Activated CD4-positive, CD25-positive, alpha-beta regulatory T cell treated with anti-CD3 and anti-CD28 coated beads, Interleukin-2, amount 50 U/mL, for 72 hours (primary cell): ENCODE measurements at regions not wholly inside any gene's neighbourhood (a gene's known extent, or its start where the extent isn't known, plus 50 kb on each side); places are given as distances from the start of the nearest gene placed in this dataset.
"Not testable (repeated sequence)": the region's sequence is repeated elsewhere in the genome, so short reads cannot be mapped to it uniquely, and the experiment has no call there.

Source experiments
- DNase-seq: peaks from one replicate; pipeline ENCODE4 v3.0.0; 2021

DNA sequence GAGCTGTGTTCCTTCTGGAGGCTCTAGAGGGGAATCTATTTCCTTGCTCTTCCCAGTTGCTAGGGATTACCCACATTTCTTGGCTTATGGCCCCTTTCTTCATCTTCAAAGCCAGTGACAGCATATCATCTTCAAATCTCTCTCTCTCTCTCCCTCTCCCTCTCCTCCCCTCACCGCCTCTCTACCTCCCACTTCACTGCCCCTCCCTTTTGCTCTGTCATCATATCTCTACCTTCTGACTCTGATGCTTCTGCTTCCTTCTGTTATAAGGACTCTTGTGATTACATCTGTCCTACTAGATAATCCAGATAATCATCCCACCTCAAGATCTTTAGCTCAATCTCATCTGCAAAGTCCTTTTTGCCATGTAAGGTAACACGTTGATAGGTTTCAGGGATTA is 93.1 kb upstream of the TEX13D start:
- no peak for DNase-seq

DNA sequence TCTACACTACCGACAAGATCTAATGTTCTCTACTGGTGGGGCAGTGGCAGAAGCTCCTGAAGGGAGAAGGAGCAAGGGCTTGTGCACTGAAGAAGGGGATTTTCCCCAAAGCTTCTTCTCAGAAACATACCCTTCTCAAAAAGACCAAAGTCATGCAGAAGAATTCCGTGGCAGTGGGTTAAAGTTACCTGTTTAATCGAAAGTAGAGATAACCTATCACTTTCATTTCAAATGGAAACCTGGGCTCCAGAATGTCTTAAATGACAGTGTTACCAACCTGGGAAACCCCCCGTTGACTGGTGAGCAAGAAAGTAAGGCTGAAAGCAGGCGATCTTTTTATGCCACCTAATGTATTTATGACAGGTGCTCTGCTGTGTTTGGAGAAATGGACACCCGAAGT is 92.5 kb upstream of the TEX13D start:
- DNase-seq: no peak

DNA sequence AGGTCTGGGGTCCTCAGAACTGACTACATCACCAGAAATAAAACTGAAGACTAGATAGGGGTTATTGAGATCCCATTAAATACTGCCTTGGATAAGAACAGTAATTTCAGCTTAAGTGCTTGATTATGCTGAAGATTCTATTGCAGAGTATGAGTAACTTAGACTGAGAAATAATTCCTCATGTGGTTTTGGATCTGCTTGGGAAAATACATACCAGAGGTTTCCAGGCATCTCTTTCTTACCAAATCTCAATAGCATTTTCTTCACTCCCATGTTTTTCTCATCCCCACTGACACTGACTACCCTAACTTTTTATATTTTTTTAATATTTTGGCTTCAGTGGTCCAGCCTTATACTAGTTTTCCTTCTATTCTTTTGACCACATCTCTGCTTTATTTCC is 92.0 kb upstream of the TEX13D start:
- no peak for DNase-seq

DNA sequence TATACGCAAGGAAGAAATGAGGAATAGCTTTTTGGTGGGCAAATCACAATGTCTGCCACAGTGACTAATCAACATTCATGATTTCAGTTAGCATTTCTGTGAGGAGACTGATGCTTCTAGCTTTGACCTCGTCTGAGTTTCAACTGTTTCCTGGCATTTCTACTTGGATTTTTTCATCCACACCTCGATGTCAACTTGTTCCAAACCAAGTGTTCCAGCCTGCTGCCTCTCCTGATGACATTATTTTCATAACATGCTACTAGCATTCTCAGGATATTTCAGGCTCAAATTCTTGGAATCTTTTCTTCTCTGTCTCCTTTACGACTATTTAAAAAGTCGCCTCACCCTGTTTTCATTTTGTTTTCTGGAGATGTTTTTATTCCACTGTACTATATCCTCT is 90.3 kb upstream of the TEX13D start:
- no peak for DNase-seq

DNA sequence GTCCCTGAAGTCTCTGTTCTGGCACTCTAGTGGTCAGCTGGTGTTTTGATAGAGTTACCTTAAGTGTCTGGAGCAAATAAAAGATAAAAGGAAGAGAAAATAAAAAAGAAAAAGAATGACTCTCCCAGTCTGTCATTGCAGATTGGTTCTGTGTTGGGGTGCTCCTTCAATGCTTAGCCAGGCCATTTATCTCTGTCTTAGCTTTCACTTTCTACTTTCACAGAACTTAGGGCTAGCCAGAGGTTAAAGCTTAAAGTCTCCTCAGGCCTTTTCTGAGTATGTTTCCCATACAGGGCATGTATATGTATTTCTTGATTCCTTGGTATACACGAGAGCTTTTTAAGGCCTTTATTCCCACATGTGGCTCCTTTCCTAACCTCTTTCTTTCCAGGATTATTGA is 83.1 kb upstream of the TEX13D start:
- no peak for DNase-seq

DNA sequence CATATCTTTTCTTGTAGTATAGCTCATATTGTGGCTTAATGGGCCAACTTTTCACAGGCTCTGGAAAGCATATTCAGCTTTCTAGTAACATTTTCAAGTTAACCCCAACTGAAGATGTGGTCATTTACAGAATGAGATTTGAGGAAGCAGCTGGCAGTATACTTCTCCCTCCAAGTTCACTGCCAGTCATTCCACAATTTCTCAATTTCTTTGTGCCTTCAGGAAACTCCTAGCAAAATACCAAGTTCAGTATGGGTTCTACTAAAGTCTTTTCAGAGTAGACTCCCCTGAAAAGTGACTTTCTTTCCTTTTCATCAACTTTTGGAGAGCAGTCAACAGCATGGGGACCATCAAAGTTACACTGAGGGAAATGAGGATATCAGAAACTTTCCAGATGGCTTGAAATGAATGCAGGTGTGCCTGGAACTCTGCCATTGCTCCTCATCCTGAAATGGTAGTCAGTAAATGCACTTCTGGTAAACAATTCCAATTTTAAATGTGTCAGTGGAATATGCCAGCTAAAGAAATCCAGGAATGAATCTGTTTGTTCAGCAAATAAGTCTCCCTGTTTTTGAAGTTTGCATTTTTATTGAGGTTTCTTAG is 81.5 kb upstream of the TEX13D start:
- DNase-seq: no peak

DNA sequence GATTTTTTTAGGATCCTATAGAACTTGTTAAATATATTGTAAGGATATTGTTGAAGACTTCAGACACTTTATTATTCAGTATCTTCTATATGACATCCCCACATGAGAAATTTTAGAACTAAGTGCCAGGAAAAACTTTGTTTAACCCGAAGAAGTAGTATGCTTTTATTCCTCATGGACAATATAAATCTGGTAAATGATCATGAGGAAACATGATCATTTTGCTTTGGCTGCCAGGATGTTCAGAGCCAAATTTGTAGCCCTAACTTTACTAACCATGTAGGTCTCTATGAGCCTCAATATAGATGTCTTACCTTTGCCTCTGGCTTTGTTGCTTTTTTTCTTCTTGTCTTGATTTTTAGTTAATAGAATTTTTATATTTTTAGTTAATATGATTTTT is 77.8 kb upstream of the TEX13D start:
- no peak for DNase-seq

DNA sequence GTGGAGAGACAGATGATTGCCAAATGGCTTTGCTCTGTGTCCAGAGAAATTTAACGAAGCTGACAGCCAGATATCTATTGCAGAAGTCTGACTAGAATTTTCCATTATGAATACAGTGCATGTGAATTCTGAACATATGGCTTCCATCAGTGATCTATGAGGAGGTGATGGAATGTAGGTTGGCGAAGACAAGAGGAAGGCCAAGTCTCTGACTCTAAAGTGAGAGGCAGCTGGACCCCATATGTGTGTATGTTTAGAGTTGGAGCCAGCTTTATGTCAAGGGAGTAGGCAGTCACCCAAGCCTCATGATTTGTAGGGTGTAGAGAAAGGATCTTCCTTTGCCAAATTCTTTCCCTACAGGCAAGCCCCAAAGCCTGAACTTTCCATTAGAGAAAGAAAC is 76.2 kb upstream of the TEX13D start:
- no peak for DNase-seq

DNA sequence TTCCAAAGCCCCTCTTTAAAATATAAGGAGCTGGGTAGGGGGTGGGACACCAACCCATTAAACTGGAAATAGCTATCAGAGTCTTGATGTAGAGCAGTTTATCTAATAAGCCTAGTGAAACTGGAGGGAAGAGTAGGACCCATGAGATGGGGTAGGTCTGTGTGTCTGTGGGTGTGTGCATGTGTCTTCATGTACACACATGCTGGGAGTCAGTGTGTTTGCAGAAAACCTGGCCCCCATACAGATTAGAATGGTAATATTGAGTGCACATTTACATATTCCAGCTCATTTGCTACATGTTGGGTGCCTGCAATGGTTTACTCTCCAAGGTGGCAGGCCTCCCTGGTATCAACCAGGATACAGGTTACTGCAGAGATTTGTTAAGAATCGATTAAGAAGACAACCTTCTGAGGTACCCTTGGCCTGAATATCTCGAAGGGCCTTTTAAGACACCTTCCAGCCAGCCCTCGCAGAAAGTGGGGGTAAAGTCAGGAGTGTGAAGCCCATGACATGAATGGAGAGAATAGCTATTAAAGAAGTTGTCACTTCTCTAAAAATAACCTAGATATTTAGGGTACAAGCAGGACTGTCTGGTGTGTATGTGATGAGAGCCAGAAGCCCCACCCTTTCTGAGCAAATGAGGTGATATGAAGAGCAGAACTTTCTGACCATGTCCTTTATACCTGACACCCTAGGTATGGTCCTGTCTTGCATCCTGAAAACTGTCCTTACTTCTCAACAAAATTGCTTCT is 75.7 kb upstream of the TEX13D start:
- no peak for DNase-seq

DNA sequence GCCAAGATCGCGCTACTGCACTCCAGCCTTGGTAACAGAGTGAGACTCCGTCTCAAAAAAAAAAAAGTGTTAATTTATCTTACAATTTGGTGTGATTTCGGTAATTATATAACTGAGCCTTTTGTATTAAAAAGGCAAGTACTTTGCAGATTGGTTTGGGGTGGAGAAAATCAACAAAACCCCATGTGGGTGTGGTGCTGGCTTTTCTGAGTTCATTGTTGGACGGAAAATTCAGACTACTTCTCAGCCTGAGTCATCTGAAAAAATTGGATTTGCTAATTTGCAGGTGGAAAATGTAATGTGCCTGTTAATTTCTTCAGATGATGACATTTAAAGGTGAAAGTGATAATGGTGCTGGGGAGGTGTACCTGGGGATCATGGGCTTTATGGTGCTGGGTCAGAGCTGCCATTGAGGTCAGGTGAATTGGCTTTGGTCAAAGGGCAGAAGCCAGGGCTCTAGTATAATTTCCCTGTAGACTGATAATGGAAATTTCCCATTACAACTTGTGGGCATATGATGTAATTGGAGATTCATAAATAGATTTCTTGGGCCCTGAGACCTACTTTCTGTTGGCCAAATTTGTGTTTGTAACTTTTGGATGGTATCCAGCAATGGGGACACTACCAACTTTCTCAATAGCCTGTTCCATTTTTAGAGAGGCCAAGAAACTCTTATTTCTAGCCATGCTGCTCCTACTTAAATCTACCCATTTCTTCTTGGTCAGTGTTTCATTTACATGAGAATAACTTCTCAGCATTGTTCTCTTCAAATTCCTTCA is 74.3 kb upstream of the TEX13D start:
- no peak for DNase-seq

DNA sequence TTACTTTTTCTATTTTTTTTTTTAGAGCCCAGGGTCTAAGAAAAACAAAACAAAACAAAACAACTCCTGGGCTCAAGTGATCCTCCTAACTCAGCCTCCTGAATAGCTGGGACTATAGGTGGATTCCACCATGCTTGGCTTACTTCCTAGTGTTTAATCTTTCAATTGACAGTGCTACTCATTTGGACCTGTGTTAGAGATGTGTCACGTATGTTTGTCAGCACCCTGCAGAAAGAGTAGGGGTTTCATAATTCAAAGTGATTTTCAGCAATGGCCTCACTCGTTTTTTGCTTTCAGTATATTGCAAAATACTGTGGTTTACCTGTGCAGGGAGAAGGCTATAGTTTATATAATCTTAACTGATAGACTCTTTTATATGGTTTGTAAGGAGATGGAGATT is 71.6 kb upstream of the TEX13D start:
- no peak for DNase-seq

DNA sequence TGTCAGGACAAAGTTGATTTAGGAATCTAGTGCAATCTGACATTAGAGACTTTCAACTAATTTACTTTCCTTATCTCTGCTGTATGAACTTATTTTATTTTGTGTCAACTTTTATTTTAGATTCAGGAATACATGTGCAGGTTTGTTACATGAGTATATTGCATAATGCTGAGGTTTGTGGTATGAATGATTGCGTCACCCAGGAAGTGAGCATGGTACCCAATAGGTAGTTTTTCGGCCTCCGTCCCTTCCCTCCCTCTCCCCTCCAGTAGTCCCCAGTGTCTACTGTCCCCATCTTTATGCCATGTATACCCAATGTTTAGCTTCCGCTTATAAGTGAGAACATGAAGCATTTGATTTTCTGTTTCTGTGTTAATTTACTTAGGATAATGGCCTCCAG is 68.7 kb upstream of the TEX13D start:
- no peak for DNase-seq

DNA sequence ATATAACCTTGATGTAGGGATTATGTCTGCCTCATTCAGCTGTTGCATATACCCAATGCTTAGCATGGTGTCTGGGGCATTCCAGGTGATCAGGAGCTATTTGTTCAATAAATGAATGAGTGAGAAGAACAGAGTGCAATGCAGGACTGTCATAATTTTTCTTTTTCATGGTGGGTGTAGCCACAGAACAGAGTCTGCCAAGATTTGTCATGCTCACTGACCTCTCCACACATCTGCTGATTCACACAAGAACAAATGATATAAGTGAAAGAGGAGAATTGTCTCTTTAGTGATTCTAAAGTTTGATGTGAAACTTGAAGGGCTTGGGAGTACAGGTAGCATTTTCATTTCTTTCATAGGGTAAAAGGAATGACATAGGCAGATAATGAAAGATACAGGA is 64.4 kb upstream of the TEX13D start:
- no peak for DNase-seq

DNA sequence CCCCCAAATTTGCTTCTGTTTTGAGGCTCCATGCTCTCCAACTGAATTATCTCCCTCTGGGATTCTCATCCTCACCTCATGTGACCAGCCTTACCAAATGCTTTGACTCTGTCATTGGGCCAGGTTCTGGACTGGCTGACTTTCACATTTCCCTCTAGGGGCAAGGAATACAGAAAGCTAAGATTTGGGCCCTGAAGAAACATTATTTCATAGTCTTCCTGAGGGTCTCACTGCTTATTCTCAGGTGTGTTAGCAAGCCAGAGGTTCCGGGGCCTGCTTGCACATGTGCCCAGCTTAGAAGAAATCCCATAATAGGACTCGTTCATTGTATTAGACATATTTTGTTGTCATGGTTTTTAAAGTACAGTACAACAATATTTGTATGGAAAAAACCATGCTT is 62.6 kb upstream of the TEX13D start:
- no peak for DNase-seq

DNA sequence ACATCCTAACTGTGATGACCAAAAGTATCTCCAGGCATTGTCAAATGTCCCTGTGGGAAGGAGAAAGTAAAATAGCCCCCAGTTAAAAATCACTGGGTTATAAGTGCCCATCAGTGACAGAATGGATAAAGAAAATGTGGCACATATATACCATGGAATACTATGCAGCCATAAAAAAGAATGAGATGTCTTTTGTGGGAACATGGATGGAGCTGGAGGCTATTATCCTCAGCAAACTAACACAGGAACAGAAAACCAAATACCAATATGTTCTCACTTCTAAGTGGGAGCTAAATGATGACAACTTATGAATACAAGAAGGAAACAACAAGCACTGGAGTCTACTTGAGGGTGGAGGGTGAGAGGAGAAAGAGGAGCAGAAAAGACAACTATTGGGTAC is 60.9 kb upstream of the TEX13D start:
- DNase-seq: not testable (repeated sequence)

DNA sequence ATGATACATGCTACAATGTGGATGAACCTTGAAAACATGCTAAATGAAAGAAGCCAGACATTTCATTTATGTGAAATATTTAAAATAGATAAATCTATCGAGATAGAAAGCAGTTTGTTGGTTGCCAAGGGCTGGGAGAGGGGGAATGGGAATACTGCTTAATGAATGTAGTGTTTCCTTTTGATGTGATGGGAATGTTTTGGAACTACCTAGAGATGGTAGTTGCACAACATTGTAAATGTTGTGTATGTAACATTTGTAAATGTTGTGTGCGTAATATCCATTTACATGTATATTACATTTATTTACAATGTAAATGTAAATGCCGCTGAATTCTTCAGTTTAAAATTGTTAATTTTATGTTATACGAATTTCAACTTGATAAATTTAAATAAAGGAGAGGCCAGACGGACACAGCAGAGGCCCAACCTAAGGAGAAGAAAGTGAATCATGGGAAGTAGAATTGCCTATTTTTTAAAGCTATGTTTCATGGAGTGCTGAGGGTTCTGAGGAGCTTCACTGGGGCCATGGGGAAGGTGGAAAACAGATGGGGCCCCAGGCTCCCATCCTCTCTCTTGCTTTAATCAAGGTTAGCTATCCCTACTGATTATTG is 60.0 kb upstream of the TEX13D start:
- DNase-seq: no peak

DNA sequence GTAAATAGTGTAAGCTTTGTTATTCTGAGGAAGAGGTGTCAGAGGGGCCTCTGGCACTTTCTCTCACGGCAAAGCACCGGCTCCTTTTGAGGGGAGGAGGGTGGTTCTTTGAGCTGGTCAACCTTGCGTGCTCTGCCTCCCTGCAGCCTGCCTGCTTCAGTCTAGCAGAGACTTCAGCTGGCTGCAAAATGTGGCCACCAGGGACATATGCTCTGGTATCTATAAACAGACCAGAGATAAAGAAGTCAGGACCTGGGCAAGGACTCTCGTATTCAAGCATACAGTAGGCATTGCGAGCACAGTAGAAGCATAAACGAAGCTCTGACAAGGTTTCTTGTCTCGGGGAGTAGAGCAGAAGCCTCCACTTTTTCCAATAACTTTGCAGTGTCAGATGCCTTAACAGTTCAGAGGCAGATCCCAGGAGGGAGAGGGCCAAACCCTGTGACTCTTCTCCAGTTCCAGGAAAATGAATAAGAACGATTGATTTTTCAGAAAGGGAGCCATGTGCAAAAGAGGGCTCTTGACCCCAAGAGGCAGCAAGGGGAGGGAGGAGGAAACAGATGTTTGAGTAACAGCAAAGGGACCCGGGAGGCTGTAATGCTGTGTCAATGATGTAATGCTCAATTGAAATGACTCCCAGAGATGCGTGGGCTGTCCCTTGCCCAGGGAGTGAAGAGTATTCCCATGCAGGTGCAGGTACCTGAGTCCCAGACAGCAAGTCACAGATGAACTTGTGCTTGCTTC is 57.9 kb upstream of the TEX13D start:
- DNase-seq: no peak

DNA sequence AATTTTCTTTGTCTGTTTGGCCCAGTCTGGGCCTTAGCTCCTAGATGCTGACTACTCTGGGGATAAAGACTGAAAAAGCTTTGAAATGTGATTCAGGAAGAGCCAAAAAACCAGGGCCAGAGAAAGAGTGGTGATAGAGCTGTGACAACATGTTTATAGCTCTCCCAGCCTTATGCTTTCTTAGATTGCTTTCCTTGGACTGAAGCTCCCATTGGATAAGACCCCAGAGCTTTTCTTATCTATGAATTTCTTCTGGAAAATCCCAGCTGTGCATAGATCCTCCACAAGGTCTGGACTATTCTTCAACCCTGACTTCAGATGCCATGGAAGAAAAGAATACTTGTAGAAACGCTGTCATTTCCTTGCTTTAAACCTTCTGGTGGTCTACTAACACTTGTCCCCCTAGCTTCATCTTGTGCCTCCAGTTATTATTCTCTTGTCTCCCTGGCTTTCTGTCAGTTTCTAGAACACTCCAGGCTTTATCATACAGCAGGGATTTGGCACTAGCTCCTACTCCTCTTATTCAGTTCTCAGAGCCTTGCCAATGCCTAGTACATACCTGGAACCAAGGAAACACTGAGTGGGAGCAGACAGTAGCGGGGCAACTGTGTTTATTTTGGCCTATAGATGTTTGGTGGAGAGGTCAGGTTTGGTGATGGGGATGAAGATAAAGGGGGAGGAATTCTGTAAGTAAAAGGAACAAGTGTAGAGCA is 57.1 kb upstream of the TEX13D start:
- DNase-seq: no peak

DNA sequence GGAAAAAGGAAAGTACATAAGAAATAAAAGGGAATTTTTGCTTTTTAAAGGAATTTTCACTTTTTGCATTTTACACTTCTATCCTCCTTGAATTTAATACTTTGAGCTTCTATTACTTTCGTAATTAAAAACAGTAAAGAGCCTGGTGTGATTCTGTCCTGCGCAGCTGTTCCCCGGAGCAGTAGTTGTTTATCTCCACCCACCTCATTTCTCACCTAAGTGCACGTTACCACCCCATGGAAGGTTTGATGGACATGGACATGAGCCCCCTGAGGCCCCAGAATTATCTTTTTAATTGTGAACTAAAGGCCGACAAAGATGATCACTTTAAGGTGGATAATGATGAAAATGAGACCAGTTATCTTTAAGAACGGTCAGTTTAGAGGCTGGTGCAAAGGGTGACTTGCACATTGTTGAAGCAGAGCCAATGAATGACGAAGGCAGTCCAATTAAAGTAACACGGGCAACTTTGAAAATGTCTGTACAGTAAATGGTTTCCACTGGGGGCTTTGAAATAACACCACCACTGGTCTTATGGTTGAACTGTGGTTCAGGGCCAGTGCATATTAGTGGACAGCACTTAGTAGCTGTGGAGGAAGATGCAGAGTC is 52.1 kb upstream of the TEX13D start:
- DNase-seq: no peak

DNA sequence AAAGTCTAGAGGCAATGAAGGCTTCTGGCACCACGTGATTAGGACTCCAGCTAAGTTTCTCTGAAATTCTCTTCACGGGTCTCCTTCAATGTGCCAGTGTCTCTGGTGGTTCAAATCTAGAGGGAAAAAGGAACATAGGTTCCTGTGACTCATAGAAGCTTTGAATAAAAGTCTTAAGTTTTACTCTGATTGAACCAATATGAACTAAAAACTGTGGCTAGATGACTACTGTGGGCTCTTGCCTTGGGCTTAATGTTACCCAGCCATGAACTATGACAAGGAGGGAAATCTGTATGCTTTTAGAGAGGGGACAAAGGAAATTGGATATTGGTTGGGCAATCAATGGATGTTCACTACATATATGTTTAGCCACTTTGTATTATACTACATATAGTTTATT is 49.9 kb upstream of the TEX13D start:
- no peak for DNase-seq
